GM12878 (cell line): ENCODE measurements at regions not wholly inside any gene's neighbourhood (a gene's known extent, or its start where the extent isn't known, plus 50 kb on each side); places are given as distances from the start of the nearest gene placed in this dataset.

Experiments used
- ATAC-seq: fragments of 200-7000 bp; cut with Tn5 transposase; 3 replicates; pipeline ENCODE4 v1.9.1; 2020; ENCODE audit warnings: mild to moderate bottlenecking, moderate library complexity
- BruUV-seq: library from RNA; stranded (reverse); fragments of 400-500 nt; replicated peaks from 2 replicates; lab custom pipeline; 2021; lab: Mats Ljungman, UMichigan
- CTCF ChIA-PET: fragments of 300-600 bp; sonication (Branson Sonifier 250); formaldehyde crosslinking; extraction: SDS; loops from one replicate; lab custom pipeline; 2021; ENCODE audit warnings: inconsistent platforms; lab: Yijun Ruan, JAX
- POLR2A ChIA-PET: fragments of 350-600 bp; formaldehyde crosslinking; extraction: SDS; loops from one replicate; lab custom pipeline; 2021; ENCODE audit warnings: inconsistent platforms; lab: Charles Lee
- RAD21 ChIA-PET: fragments of 300-600 bp; sonication (Branson Sonifier 250); formaldehyde crosslinking; loops from one replicate; lab custom pipeline; 2023; ENCODE audit warnings: antibody characterized with exemption; ENCODE audit not compliant: unreplicated experiment; lab: Charles Lee
- SMC1A ChIA-PET: fragments of 300-600 bp; sonication (Branson Sonifier 250); formaldehyde crosslinking; loops from one replicate; lab custom pipeline; 2023; ENCODE audit not compliant: unreplicated experiment, uncharacterized antibody; lab: Charles Lee
- DNase-seq: peaks from one replicate; pipeline ENCODE4 v3.0.0-alpha.2; 2011; ENCODE audit warnings: low read depth, low spot score
- FAIRE-seq: peaks from 3 replicates; lab custom pipeline; 2011; peaks lifted over from hg19 to GRCh38; lab: Jason Lieb, UNC
- H2AFZ ChIP-seq: 2 replicates; pipeline ENCODE4 v1.6.0; 2011; ENCODE audit warnings: low read depth, low read length, control low read depth; ENCODE audit not compliant: control insufficient read depth
- H3K27ac ChIP-seq: 2 replicates; pipeline ENCODE4 v1.5.1; 2011; ENCODE audit warnings: control low read depth; ENCODE audit not compliant: control insufficient read depth, insufficient read depth
- H3K27me3 ChIP-seq, 2 experiments: replicated peaks in 1 of 2; 2 replicates each; pipeline versions ENCODE4 v1.6.0 to v1.6.1; 2011; ENCODE audit warnings: low read length in 1 of 2; ENCODE audit not compliant: control insufficient read depth in 2 of 2, insufficient read depth in 2 of 2
- H3K36me3 ChIP-seq, 2 experiments: 2 replicates each; pipeline ENCODE4 v1.5.1; 2011; ENCODE audit warnings: low read length in 1 of 2; ENCODE audit not compliant: control insufficient read depth in 2 of 2, insufficient read depth in 2 of 2
- H3K4me1 ChIP-seq: 2 replicates; pipeline ENCODE4 v1.6.1; 2011; ENCODE audit warnings: mild to moderate bottlenecking, low read length, moderate library complexity, mixed read lengths; ENCODE audit not compliant: control insufficient read depth, insufficient read depth
- H3K4me2 ChIP-seq: 2 replicates; pipeline ENCODE4 v1.6.0; 2011; ENCODE audit warnings: control low read depth; ENCODE audit not compliant: control insufficient read depth, insufficient read depth
- H3K4me3 ChIP-seq: fragments of 200-600 bp; sonication (generic); 2 replicates; pipeline ENCODE4 v1.5.1; 2016
- H3K79me2 ChIP-seq: 2 replicates; pipeline ENCODE4 v1.6.0; 2011; ENCODE audit warnings: low read length; ENCODE audit not compliant: control insufficient read depth, insufficient read depth
- H3K9ac ChIP-seq: 2 replicates; pipeline ENCODE4 v1.8.0; 2011; ENCODE audit warnings: low read length, control low read depth, mixed read lengths; ENCODE audit not compliant: control insufficient read depth, insufficient read depth
- H3K9me3 ChIP-seq: replicated peaks from 3 replicates; pipeline ENCODE4 v1.5.1; 2011; ENCODE audit warnings: mild to moderate bottlenecking, low read length; ENCODE audit not compliant: control insufficient read depth, insufficient read depth
- H4K20me1 ChIP-seq: 2 replicates; pipeline ENCODE4 v1.6.0; 2011; ENCODE audit not compliant: control insufficient read depth, insufficient read depth
- EP300 ChIP-seq, 2 experiments: fragments of 150-350 bp in 1 of 2; IDR thresholded peaks; 2 replicates each; pipeline ENCODE4 v1.6.1; 2011 to 2012; ENCODE audit warnings: low read depth in 2 of 2, low read length in 2 of 2, borderline replicate concordance in 1 of 2, improper control_type of control experiment in 1 of 2, inconsistent platforms in 1 of 2; ENCODE audit not compliant: control insufficient read depth in 1 of 2
- IKZF2 ChIP-seq, 2 experiments: fragments of 450-650 bp; IDR thresholded peaks; 2 replicates each; pipeline ENCODE4 v1.6.1; 2017; ENCODE audit warnings: mild to moderate bottlenecking in 2 of 2, moderate library complexity in 2 of 2
- MYC ChIP-seq: IDR thresholded peaks from 2 replicates; pipeline ENCODE4 v1.6.1; 2011; ENCODE audit warnings: mild to moderate bottlenecking, low read length, moderate library complexity, inconsistent platforms; ENCODE audit not compliant: insufficient read depth, insufficient replicate concordance, insufficient read length, severe bottlenecking
- NFYA ChIP-seq: IDR thresholded peaks from 2 replicates; pipeline ENCODE4 v1.6.1; 2011; ENCODE audit warnings: low read depth, mild to moderate bottlenecking, low read length, improper control_type of control experiment, borderline replicate concordance
- SPI1 ChIP-seq: IDR thresholded peaks from 2 replicates; pipeline ENCODE4 v1.6.1; 2011; ENCODE audit warnings: low read depth, mild to moderate bottlenecking, low read length, moderate library complexity, borderline replicate concordance; ENCODE audit not compliant: insufficient read depth
- WRNIP1 ChIP-seq: IDR thresholded peaks from 2 replicates; pipeline ENCODE4 v1.6.1; 2011; ENCODE audit warnings: low read depth, low read length, improper control_type of control experiment, borderline replicate concordance
- WGBS: methylation state at CpG from one replicate; pipeline ENCODE4 v1.1.6; 2016; ENCODE audit warnings: low lambda C conversion rate; ENCODE audit not compliant: insufficient replicate concordance, insufficient coverage; ENCODE audit errors: missing lambda C conversion rate; 5-methylcytosine and 5-hydroxymethylcytosine counted together
- in situ Hi-C: fragments of 300-500 bp; cut with MboI; formaldehyde crosslinking; loops from 9 replicates; pipeline ENCODE4 v1.14.3; 2018; ENCODE audit warnings: mixed read lengths
- intact Hi-C: fragments of 100-400 bp; cut with micrococcal nuclease; formaldehyde crosslinking; loops from one replicate; pipeline ENCODE4 v1.14.2; 2022; ENCODE audit not compliant: unreplicated experiment
- TF ChIP-seq, protein P1 (sequence below): fragments of 450-650 bp; conservative IDR thresholded peaks from 2 replicates; pipeline ENCODE4 v1.6.1; 2017; ENCODE audit warnings: mild to moderate bottlenecking, moderate library complexity

DNA sequence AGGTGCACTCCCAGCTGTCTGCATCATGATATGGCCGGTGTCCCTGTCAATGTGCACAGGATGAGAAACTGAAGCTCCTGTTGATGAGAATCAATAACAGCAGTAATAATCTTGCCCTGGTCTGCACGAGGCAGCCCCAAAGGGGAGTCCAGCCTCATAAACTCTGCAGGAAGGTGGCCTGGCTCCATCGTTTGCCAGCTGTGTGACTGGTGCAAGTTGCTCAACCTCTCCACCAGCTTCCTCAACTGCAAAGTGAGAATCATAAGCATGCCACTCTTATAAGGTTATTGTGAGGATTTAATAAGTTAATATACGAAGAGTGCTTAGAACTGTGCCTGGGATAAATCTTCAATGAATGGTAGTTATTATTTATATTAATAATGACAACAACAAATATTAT, 203.4 kb upstream of the HES1 start:
- Histone ChIP-seq H3K4me2 (no peak overlapping the region), H3K9me3 (no peaks in the 10 kb centered on the region), H2AFZ (no peak overlapping the region), H3K9ac (no peak overlapping the region), H3K27me3 (no peaks in the 10 kb centered on the region; a peak in 1 of 4 replicates), H3K79me2 (no peaks in the 10 kb centered on the region), H3K36me3 (no peaks in the 10 kb centered on the region), H3K27ac (no peak overlapping the region), H3K4me1 (no peaks in the 10 kb centered on the region), H4K20me1 (no peaks in the 10 kb centered on the region), H3K4me3 (no peak overlapping the region)
- RAD21 ChIA-PET: no interaction called here
- in situ Hi-C loops (no loop called here), intact Hi-C loops (no loop called here)
- FAIRE-seq (no peak), DNase-seq (no peak), ATAC-seq (no peak)
- POLR2A ChIA-PET: no interaction called here
- WGBS: 29% methylated on average over 4 of the region's 4 CpGs
- SMC1A ChIA-PET: interaction anchor here (1.0 kb wide), 1 partner anchor 17 kb away, joined by 3 read pairs; no protein-coding TSS in a partner anchor
- CTCF ChIA-PET: interaction anchor here (0.7 kb wide), 1 partner anchor 98 kb away, joined by 3 read pairs; no protein-coding TSS in a partner anchor
- BruUV-seq: no TSS peak
- TF ChIP-seq, protein P1, sequence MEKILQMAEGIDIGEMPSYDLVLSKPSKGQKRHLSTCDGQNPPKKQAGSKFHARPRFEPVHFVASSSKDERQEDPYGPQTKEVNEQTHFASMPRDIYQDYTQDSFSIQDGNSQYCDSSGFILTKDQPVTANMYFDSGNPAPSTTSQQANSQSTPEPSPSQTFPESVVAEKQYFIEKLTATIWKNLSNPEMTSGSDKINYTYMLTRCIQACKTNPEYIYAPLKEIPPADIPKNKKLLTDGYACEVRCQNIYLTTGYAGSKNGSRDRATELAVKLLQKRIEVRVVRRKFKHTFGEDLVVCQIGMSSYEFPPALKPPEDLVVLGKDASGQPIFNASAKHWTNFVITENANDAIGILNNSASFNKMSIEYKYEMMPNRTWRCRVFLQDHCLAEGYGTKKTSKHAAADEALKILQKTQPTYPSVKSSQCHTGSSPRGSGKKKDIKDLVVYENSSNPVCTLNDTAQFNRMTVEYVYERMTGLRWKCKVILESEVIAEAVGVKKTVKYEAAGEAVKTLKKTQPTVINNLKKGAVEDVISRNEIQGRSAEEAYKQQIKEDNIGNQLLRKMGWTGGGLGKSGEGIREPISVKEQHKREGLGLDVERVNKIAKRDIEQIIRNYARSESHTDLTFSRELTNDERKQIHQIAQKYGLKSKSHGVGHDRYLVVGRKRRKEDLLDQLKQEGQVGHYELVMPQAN: no peak
- TF ChIP-seq NFYA (no peak), IKZF2 (IDR thresholded peaks at IDR 0.05) (no peak), EP300 (IDR thresholded peaks at IDR 0.05; ENCODE audit: borderline replicate concordance in 1 of 2, control insufficient read depth in 1 of 2, low read depth in 2 of 2, low read length in 2 of 2) (no peak), WRNIP1 (no peak), SPI1 (no peak), MYC (no peak)
